ENCODE measurements at regions not wholly inside any gene's neighbourhood (a gene's known extent, or its start where the extent isn't known, plus 50 kb on each side); places are given as distances from the start of the nearest gene placed in this dataset.

DNA sequence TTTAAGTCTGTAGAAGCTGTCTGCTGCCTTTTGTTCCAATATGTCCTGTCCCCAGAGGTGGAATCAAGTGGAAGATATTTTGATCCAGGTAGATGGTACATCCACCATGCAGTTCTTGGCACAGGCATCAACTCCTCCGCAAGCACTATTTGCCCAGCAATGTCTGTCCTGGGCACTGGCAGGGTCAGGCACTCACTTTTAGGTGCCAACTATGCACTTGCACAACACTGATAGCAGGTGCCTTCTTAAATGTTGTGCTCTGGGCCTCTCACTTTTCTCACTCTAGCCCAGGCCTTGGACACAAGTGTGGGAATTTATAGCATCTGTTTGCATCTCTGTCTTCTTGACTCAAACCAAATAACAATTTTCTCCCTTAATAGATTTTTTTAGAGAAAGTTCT lies 140.5 kb upstream of the UBE2E2 start:
- DNase-seq = no peak

DNA sequence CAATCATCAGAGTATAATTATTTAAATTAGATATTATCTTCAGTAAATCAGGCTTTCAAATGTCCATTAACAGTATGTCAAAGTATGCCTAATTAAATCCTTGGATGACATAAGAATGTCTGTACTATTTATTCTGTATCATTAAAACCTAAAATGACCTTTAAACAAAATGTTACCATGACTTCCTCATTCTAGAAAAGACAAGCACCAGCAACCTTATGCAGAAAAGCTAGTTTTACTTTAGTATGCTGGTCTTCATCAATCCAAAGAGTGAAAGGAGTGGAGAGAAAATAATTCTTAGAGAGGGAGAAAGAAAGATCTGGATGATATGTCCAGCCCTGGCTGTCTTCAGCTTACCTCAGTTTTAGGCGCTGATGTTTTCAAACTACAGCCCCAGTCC lies 140.1 kb upstream of the UBE2E2 start:
- no peak for DNase-seq

DNA sequence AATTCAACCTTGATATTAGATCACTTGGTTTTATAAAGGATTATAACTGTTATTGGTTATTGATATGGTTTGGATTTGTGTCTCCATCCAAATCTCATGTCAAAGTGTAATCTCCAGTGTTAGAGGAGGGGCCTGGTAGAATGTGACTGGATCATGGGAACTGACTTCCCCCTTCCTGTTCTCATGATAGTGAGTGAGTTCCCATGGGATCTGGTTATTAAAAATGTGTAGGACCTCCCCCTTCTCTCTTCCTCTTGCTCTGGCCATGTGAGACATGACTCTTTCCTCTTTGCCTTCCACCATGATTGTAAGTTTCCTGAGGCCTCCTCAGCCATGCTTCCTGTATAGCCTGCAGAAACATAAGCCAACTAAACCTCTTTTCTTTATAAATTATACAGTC lies 136.0 kb upstream of the UBE2E2 start:
- DNase-seq = no peak

- no peak for DNase-seq
Measured at GRCh38 chr3:23068016-23068728, 135.0 kb upstream of the UBE2E2 start.

GRCh38 chr3:23071296-23071695 lies 131.8 kb upstream of the UBE2E2 start:
- DNase-seq = no peak

GRCh38 chr3:23071758-23072157 lies 131.4 kb upstream of the UBE2E2 start:
- no peak for DNase-seq

DNA sequence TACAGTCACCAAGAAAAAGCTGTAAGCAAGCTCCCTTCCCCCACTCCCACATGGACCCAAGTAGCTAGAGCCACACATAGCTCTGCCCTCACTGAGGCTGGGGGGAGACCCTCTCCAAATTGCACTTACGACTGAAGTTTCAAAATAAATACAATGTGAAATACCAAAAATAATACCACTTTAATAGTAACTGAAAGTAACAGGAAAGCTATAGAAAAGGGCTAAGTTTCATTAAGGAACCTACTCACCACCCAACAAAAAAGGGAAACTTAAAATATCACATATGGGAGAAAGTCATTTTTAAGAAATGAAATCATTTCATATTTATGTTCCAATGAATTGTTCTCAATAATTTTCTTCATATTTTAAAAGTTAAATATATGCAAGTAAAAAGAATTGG lies 130.4 kb upstream of the UBE2E2 start:
- no peak for DNase-seq

- no peak for DNase-seq
Measured at GRCh38 chr3:23073724-23074305, 129.3 kb upstream of the UBE2E2 start.

DNA sequence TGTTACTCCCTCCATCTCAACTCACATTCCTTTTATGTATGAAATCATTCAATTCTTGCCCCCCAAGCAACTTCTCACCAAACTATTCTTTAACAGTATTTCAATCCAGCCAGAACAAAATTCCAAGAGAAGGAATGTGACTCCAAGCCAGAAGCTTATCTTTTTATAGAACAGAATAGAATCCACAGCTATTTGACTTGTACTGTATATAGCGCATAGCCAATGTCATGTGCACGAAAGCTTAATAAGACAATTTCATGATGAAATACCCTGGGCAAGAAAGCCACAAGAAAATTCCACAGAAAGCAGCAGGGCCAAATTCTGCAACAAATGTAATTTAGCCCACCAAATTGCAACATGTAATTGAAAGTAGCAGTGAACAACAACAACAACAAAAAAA lies 127.6 kb upstream of the UBE2E2 start:
- DNase-seq = no peak

GRCh38 chr3:23076437-23076836 lies 126.7 kb upstream of the UBE2E2 start:
- DNase-seq = no peak

DNA sequence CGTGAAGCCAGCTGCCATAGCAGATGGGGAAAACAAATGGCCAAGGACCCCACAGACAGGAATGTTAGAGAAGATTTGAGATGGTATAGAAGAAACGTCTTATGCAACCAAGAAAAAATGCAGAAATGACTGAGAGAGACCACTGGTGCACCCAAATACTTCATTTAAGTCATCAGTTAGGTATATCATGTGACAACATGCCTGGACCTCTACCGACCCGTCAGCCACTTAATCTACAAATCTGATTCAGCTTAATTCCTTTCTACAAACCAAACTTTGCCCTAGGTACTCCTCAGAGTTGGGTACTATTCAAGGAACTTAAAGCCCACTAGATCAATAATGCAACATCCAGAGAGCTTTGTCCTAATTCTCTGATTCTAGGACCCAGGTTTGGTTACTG lies 126.0 kb upstream of the UBE2E2 start:
- DNase-seq = no peak

DNA sequence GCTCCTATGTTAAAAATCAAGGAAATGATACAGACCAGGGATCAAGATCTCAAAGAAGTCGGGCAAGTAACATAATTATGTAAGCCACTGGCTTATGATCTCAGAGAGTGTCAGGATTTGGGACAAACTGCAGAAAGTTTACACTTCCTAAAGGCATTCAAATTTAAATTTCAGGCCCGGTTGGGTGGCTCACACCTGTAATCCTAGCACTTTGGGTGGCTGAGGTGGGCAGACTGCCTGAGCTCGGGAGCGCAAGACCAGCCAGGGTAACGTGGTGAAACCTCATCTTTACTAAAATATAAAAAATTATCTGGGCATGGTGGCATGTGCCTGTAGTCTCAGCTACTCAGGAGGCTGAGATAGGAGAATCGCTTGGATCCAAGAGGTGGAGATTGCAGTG lies 124.4 kb upstream of the UBE2E2 start:
- no peak for DNase-seq

- no peak for DNase-seq
Measured at GRCh38 chr3:23079976-23080375, 123.2 kb upstream of the UBE2E2 start.

GRCh38 chr3:23083701-23084100 lies 119.4 kb upstream of the UBE2E2 start:
- DNase-seq = no peak

DNA sequence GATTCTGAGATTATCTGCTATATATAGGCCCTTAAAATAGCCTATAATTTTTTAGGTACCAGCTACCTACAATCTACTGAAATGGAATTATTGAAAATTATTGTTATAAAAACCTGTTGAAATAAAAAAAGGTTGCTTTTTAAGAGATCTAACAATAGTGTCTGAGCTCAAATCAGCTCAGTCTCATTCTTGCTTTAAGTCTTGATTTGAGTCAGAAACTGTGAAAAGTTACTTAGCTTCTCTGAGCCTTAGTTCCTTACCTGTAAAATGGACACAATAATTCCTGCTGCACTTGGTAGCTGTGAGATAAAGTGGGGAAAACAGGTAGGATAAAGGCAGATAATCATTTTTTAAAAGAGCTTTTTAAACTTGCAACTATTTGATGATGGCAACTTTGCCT lies 118.8 kb upstream of the UBE2E2 start:
- DNase-seq = no peak

DNA sequence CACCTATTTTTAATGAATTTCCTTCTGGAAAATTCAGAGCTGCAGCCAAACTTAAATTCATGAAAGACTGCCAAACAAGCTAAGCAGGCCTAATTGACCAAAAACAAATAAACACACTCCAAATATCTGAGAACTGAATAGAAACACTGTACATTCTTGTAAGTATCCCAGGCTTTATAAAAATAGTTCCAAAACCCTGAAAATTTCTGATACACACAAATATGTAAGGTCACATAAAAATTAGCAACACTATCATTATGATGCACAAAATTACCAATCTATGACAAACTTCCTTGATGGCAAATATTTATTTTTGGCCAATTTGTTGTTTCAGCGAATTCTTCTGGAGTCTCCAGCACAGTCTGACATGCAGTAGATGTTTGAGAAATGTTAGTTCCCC lies 117.9 kb upstream of the UBE2E2 start:
- DNase-seq = no peak

DNA sequence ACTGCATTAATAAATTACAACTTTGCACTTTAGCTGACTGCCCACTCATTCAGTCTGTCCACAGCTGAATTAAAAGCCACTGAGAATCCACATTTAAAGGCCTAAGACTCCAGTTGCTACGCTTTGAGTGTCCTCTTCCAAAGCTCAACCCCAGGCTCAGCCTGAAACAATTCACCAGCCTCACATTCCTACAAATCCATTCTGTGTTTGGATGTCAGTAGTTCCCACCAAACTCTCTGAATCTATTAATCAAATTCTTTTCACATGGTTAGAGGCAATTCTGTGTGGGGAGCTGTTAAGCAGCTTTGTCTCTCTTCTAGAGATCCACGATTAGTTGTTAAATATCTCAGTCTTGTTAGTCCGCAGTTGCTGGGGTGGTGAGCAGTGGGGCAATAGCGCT lies 116.8 kb upstream of the UBE2E2 start:
- DNase-seq = no peak

DNA sequence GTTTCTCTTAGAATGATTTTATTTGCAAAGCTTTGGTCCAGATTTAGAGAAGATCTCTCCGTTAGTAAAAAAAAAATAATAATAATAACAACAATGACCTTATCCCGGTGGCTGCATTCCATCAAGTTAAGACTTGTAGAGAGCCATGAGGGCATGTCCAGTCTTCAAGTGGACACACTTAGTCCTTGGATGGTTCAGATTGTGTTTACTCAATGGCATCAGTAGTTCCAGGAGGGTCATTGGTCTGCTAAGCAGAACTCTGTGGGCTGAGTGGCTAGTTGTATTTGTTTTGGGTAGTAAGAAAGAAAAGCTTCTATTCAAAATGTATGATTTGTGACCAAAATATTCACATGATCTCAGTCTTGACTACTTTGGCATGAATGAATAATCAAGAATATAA lies 116.3 kb upstream of the UBE2E2 start:
- DNase-seq = no peak

DNA sequence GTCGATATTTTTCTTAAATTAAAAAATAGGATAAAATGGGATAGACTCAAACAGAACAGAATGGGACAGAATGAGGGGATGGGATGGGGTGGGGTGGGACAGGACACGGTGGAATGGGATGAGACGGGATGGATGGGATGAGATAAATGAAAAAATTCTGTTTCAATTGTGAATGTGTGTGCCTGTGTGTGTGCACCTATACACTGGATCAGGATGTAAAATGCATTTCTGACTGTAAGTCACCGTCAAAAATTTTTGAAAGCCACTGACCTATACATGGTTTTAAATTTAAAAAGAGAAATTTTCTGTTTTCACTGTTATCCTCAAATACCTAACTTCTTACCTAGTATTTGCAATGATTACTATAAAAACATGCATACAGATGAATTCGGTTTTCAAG lies 108.7 kb upstream of the UBE2E2 start:
- no peak for DNase-seq

DNA sequence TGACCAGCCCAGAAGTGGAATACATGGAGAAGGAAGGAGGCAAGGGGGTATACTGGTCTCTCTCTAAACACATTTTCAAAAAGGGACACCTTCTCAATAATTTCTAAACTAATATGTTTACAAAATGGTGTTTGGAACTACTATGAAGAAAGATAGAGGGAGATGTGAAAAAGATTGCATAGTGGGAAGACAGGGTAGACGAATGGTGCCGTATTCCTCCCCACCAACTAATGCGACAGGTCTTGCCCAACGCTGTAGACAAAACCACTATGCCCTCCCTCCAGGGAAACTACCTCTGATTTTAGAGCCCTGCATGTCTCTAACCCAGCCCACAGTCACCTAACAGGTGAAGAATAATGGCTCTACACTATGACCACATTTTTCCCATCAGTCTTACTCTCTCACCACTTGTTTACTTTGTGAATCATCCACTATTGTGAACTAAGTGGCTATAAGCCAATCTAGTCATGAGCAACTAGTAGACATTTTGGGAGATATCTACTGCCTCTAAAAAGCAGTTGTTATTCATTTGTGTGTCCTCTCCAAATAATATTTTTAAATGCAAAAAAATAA lies 108.2 kb upstream of the UBE2E2 start:
- DNase-seq = no peak

DNA sequence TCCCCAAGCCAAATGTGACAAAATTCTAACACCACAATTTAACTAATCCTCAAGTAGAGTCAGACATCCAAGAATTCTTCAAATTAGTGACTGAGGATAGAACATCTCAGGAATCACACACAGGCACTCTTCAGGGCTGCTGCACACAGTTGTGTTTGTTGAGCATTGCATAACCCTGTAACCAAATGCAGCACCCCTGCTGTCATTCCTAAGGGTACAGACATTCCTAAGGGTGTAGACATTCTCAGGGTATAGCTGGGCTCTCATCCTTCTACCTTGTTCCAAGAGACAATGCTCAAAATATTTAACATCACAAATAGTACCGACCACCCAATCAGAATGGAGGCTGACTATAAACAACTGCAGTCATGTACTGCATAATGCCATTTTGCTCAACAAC lies 107.1 kb upstream of the UBE2E2 start:
- DNase-seq = no peak

- no peak for DNase-seq
Measured at GRCh38 chr3:23099021-23099420, 104.1 kb upstream of the UBE2E2 start.

DNA sequence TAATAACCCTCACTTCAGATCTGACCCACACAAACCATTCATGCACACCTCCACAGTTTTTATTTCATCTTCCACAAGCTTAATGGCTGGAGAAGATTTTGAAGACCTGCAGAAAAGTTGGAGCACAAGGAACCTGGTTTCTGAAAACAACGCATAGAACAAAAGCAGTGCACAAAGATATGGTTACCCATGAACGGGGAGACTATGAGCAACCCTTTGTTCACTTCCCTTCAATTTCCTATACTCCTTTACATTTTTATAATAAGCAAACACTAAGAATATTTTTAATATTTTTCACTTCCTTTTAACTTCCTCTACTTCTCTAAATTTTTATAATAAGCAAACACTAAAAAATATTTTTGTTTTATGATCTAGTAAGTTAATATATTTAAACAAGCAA lies 103.5 kb upstream of the UBE2E2 start:
- DNase-seq = no peak

DNA sequence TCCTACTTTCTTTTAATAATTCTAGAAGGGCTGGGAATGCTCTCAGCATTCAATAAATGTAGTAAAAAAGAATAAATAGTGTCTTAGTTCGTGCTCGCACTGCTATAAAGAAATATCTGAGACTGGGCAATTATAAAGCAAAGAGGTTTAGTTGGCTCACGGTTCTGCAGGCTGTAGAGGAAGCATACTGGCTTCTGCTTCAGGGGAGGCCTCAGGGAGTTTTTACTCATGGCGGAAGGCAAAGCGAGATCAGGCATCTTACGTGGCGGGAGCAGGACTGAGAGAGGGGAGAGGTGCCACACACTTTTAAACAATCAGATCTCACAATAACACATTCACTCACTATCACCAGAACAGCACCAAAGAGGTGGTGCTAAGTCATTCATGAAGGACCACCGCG lies 103.0 kb upstream of the UBE2E2 start:
- DNase-seq = no peak
